Activated naive CD4-positive, alpha-beta T cell treated with anti-CD3 and anti-CD28 coated beads, Interleukin-2, amount 50 U/mL, for 24 hours (primary cell): ENCODE measurements at regions not wholly inside any gene's neighbourhood (a gene's known extent, or its start where the extent isn't known, plus 50 kb on each side); places are given as distances from the start of the nearest gene placed in this dataset.

Source experiments
- H3K27ac Mint-ChIP-seq: one replicate; pipeline ENCODE4 v1.8.0; 2021; ENCODE audit warnings: mild to moderate bottlenecking, mixed read lengths
- H3K27me3 Mint-ChIP-seq: one replicate; pipeline ENCODE4 v1.8.0; 2021; ENCODE audit warnings: mixed read lengths
- H3K36me3 Mint-ChIP-seq: one replicate; pipeline ENCODE4 v1.8.0; 2021; ENCODE audit warnings: mixed read lengths
- H3K4me1 Mint-ChIP-seq: one replicate; pipeline ENCODE4 v1.8.0; 2021; ENCODE audit warnings: mixed read lengths
- H3K4me3 Mint-ChIP-seq: one replicate; pipeline ENCODE4 v1.8.0; 2021; ENCODE audit warnings: mild to moderate bottlenecking, mixed read lengths
- H3K9me3 Mint-ChIP-seq: one replicate; pipeline ENCODE4 v1.8.0; 2021; ENCODE audit warnings: mixed read lengths

DNA sequence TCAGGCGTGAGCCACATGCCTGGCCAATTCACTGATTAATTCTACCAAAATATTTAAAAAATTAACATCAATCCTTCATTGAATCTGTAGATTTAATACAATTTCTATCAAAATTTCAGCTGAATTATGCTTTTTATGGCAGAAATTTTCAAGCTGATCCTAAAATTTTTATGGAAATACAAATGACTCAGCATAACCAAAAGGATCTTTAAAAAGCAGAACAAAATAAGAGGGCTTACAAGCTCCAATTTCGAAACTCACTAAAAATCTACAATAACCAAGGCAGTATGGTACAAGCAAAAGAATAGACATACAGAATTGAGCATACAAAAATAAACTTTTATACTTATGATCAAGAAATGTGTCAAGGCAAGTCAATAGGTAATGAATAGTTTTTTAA lies 180.4 kb upstream of the CTNNB1 start:
- no peak overlapping the region for H3K27ac Mint-ChIP-seq
- no peaks in the 10 kb centered on the region for H3K4me1 Mint-ChIP-seq
- H3K9me3 Mint-ChIP-seq, result no peaks in the 10 kb centered on the region
- H3K36me3 Mint-ChIP-seq, result no peaks in the 10 kb centered on the region
- no peak overlapping the region for H3K4me3 Mint-ChIP-seq
- peaks cover 2% of the 10 kb centered on the region for H3K27me3 Mint-ChIP-seq

DNA sequence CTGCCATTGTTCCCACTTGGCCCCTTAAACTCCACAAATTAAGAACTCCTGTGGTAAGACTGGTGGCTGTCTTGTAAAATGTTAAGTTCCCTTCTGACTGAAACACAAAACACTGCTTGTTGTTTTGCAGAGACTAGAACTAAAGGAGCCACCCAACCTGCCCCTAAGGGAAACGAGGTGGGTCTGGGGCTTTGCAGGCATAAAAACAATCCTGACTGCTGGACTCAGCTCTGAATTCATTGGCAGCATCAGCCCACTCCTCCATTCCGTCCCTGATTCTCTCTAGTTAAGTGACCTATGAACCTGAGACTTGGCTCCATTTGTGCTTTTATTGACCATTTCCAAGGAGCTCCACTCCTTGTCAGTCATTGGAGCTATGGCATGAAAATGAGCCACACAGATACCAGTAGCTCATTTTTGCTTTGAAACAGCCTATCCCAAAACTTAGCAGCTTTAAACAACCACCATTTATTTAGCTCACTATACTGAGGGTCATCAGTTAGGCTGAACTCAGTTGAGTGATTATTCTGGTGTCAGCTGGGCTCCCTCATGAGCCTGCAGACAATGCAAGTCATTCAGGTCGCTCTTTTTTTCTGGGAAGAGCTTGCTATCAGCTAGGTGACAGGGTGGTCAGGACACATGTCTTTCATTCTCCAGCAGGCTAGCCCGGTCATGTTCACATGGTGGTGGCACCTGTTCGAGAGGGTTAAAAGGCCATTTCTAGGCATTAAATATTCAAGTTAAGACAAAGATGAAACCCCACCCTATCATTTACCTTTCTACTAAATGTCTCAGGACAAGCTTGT lies 175.1 kb upstream of the CTNNB1 start:
- H3K27me3 Mint-ChIP-seq, result peaks cover 2% of the 10 kb centered on the region
- no peaks in the 10 kb centered on the region for H3K4me1 Mint-ChIP-seq
- H3K4me3 Mint-ChIP-seq, result no peak overlapping the region
- no peaks in the 10 kb centered on the region for H3K9me3 Mint-ChIP-seq
- no peak overlapping the region for H3K27ac Mint-ChIP-seq
- no peaks in the 10 kb centered on the region for H3K36me3 Mint-ChIP-seq

DNA sequence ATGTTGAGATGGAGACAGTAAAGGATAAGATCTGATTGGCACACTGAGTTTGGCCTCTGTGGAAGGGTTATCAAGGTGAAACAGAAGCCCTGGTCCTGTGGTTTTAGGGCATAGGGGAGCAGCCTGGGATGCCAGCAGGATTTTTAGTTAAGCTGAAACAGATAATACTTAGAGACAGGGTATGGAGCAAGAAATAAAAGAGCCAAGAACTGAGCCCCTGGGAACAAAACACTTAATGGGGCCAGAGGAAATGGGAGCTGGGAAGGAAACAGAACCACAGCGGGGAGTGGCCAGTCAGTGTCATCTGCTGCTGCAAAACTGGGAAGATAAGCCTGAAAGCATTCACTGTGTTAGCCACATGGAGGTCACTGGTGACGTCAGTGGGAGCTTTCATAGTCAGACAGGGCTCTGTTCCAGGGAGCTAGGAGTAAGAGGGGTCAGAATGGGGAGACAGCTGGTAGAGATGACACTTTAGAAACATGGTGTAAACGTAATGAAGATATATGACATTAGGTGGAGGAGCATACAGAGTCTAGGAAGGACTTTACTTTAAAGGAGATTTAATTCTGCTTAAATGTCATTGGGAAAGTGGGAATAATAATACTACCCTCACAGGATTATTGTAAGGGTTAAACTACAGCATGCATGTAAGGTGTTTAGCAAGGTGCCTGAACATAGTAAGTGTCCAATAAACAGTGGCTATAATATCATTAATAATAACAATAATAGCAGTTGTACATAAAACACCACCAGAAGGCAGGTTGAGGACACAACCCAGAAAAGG lies 172.7 kb upstream of the CTNNB1 start:
- H3K27me3 Mint-ChIP-seq, result no peaks in the 10 kb centered on the region
- H3K27ac Mint-ChIP-seq, result no peak overlapping the region
- H3K4me1 Mint-ChIP-seq, result no peaks in the 10 kb centered on the region

DNA sequence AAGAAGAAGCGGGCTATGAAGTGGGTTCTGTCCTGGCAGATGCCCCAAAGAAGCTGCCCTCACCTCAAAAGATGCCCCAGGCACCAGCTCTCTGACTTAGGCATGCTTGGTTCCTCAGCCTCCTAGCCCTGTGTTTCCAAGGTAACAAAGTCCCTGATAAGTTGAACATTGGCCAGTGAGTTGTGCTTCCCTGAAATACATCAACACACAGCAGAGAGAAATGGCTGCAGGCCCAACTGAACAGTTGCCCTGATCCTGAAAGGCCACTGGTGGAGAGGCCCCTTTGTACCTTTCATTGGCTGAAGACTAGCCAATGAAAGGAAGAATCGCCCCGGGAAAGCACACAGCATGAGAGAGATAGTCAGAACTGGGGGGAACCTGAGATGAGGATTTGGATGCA lies 169.9 kb upstream of the CTNNB1 start:
- no peak overlapping the region for H3K27ac Mint-ChIP-seq
- no peaks in the 10 kb centered on the region for H3K9me3 Mint-ChIP-seq
- H3K4me1 Mint-ChIP-seq, result no peaks in the 10 kb centered on the region

More for the DNA sequence above, 172.7 kb upstream of the CTNNB1 start:
- H3K9me3 Mint-ChIP-seq, result no peaks in the 10 kb centered on the region
- no peak overlapping the region for H3K4me3 Mint-ChIP-seq
- H3K36me3 Mint-ChIP-seq, result no peaks in the 10 kb centered on the region

DNA sequence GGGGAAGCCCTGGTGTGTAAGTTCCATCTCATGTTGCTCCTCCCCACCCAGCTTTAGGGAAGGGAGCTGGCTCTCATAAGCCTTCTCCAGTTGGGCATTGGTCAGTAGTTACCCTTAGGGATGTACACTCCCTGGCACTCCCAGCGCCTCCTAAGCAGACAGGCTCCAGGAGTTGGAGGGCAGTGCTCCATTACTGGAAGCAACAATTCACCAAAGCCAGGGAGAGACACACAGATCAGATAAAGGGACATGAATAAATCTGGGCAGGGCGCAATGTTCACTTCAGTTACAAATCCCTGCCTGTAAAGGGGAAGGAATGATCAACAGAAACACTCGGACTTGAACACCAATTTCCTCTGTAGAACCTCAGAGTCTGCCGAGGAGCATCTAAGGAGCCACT lies 169.1 kb upstream of the CTNNB1 start:
- Mint-ChIP-seq H3K27me3 (no peaks in the 10 kb centered on the region), H3K4me1 (no peaks in the 10 kb centered on the region), H3K4me3 (no peak overlapping the region)

More for the DNA sequence above, 169.9 kb upstream of the CTNNB1 start:
- Mint-ChIP-seq H3K27me3 (no peaks in the 10 kb centered on the region), H3K36me3 (no peaks in the 10 kb centered on the region), H3K4me3 (no peak overlapping the region)

DNA sequence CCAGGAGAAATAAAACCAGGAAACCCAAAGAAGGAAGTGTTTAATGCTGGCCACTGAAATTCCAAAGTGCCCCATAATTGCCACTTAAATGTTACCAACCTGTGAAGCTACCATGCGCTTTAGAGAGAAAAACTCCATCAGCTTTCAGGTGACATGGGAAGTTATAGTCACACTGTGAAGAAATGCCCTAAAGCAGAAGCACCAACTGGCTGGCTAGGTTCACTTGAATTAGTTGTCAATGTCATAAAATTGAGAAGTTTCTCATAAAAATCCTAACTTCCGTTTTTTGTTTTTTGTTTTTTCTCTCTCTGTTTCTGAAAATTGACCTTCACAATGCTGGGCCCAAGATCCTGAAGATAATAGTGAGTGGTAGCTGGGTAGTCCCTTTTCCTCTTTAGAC lies 167.9 kb upstream of the CTNNB1 start:
- no peak overlapping the region for H3K27ac Mint-ChIP-seq
- no peaks in the 10 kb centered on the region for H3K4me1 Mint-ChIP-seq
- H3K9me3 Mint-ChIP-seq, result no peaks in the 10 kb centered on the region
- no peaks in the 10 kb centered on the region for H3K27me3 Mint-ChIP-seq
- no peak overlapping the region for H3K4me3 Mint-ChIP-seq
- H3K36me3 Mint-ChIP-seq, result no peaks in the 10 kb centered on the region

More for the DNA sequence above, 169.1 kb upstream of the CTNNB1 start:
- H3K27ac Mint-ChIP-seq, result no peak overlapping the region
- H3K36me3 Mint-ChIP-seq, result no peaks in the 10 kb centered on the region
- no peaks in the 10 kb centered on the region for H3K9me3 Mint-ChIP-seq

DNA sequence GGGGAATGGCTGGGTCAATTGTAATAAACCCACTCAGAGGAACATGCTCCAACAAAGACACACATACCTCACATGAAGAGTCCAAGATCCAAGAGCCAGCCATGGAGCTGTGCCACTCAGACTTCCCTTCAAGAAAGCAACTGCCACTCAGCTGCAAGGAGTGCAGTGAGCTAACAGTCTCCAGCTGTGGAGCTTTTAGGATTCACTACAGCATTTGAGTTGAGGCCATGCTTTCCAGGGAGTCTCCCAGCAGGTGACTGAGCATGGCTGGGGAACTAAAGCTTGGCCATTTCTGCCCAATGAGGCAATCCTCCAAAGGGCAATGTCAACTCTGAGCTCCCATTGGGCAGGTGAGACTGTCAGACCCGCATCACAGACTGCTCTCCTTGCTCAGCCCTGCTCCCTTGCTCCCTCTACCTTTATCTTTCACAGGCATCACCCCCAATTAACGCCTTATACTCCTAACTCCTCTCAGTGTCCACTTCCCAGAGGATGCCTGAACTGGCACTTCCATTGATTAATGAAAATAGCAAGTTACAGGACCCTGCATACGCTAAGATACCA lies 165.3 kb upstream of the CTNNB1 start:
- no peaks in the 10 kb centered on the region for H3K36me3 Mint-ChIP-seq
- no peak overlapping the region for H3K27ac Mint-ChIP-seq
- no peaks in the 10 kb centered on the region for H3K9me3 Mint-ChIP-seq
- H3K27me3 Mint-ChIP-seq, result no peaks in the 10 kb centered on the region
- H3K4me3 Mint-ChIP-seq, result no peak overlapping the region
- no peaks in the 10 kb centered on the region for H3K4me1 Mint-ChIP-seq

DNA sequence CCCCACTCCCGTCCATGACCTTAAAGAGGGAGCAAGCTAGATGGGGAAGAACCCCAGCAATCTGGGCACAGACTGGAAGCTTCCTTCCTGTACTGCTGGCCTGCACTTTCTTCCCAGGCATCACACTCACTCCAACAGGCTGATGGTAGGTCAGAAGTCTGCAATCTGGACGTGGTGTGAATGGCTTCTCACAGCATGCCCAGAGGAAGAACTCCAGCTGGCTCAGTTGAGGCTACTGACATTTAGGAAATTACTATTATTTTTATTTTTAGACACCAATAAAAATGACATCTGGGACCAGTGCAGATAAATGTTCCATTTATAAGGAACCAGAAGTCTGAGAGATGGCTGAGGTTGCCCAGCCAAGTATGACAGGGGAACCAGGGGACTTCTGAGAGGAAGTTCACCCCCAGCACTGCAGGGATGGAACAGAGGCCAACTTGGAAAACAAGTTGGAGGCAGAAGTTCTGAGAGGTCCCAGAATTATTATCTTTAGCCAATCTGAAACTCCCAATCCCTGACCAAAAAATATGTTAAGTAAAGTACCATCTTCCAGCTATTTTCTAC lies 163.8 kb upstream of the CTNNB1 start:
- Mint-ChIP-seq H3K27me3 (no peaks in the 10 kb centered on the region), H3K4me1 (no peaks in the 10 kb centered on the region), H3K9me3 (no peaks in the 10 kb centered on the region), H3K36me3 (no peaks in the 10 kb centered on the region), H3K27ac (no peak overlapping the region), H3K4me3 (no peak overlapping the region)

DNA sequence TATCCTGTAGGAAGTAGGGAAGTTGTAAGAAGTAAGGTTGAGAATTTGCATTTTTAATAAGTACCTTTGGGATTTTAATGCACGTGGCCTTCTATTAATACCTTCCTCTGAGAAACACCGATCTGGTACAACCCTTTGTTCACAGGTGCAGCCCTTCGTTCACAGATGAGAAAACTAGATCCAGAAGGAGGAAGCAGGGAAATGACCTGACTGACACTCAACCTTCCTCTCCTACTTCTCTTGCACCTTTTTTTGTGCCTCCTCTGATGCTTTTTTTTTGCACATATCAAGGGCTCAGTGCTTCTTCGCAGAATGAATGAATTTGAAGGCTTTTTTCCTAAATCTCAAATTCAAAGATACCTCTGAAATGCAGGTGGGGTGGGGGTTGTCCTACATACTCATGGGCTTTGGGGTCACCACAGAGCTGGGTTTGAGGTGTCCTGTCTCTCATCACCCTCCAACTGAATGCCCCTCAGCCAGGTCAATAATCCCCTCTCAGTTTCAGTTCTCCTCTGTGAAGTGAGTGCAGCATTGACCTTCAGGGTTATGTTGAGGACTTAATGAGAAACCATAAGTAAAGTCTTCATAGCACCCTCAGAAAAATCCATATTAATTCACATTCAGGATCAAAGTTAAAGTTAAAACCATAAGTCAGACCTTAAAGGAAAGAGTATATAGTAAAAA lies 161.5 kb upstream of the CTNNB1 start:
- Mint-ChIP-seq H3K36me3 (no peaks in the 10 kb centered on the region), H3K27me3 (no peaks in the 10 kb centered on the region), H3K4me3 (no peak overlapping the region), H3K27ac (no peak overlapping the region), H3K4me1 (no peaks in the 10 kb centered on the region), H3K9me3 (no peaks in the 10 kb centered on the region)

DNA sequence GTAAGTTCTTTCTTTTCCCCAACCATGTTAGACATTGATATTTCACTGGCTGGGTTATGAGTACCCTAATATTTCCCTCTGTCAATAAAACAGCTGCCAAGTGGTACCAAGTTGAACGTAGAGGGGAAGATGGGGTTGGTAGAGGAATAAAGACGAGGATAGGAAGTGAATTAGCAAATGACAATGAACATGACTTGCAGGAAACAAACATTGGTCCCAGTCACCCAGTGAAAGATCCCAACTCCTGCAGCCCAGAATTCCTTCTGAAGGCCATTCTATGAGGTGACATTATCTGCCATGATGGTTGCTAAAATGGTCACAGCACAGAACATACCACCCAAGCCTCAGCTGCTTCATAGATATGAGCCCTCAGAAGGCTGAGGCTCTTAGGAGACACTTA lies 159.0 kb upstream of the CTNNB1 start:
- Mint-ChIP-seq H3K4me1 (no peaks in the 10 kb centered on the region), H3K9me3 (no peaks in the 10 kb centered on the region), H3K27me3 (no peaks in the 10 kb centered on the region), H3K36me3 (no peaks in the 10 kb centered on the region), H3K4me3 (no peak overlapping the region), H3K27ac (no peak overlapping the region)

DNA sequence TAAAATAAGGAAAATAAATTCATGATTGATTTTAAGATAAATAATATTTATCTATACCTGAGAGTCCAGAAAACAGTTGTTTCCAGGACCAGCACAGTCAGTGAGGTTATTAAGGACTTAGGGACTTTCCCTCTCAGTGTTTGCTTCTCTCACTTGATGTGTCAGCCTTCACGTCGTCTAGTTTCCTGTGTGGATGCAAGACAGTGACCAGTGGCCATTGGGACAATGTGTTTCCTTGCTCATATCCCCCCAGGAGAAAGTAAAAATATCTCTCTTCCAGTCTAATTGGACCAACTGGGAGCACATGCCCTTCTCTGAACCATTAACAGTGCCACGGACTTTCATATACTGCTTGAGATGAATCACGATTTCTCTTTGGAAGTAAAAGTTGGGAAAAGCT lies 157.8 kb upstream of the CTNNB1 start:
- Mint-ChIP-seq H3K27ac (no peak overlapping the region), H3K9me3 (no peaks in the 10 kb centered on the region), H3K27me3 (no peaks in the 10 kb centered on the region), H3K4me3 (no peak overlapping the region), H3K36me3 (no peaks in the 10 kb centered on the region), H3K4me1 (no peaks in the 10 kb centered on the region)

DNA sequence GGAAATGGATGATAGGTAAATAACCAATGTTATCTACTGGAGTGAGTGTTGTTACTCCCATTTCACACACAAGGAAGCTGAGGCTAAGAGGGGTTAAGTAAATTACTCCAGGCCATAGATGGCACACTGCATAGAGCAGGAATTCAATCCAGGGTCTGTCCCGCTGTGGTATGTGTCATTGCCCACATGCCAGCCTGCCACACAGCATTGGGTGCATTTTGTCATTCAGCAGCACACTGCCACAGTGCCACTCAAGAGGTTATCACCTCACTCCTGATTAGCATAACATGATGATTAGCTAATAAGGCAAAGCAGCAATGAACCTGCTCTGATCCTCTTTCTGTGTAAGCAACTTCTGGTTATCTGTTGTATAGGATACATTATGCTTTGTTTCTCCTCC lies 157.4 kb upstream of the CTNNB1 start:
- Mint-ChIP-seq H3K27me3 (no peaks in the 10 kb centered on the region), H3K9me3 (no peaks in the 10 kb centered on the region), H3K36me3 (no peaks in the 10 kb centered on the region), H3K4me1 (no peaks in the 10 kb centered on the region), H3K4me3 (no peak overlapping the region), H3K27ac (no peak overlapping the region)

DNA sequence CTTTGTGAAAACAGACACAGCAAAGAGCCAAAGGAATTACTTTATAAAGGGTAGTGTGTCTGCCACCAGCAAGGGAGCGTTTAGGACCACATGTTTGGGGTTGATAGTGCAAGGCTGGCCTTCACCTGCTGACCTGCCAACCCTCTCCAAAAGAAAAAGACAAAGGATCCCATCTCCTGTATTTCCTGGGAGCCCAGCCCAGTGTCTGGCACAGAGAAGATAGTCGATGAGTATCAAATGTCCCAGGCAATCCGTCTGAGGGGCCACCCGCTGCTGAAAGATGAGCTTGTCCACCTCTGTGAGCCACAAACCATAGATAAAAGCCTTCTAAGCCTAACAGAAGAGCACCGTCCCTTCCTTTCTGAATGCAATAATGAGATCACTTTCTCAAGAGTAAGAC lies 154.8 kb upstream of the CTNNB1 start:
- H3K27ac Mint-ChIP-seq, result no peak overlapping the region

DNA sequence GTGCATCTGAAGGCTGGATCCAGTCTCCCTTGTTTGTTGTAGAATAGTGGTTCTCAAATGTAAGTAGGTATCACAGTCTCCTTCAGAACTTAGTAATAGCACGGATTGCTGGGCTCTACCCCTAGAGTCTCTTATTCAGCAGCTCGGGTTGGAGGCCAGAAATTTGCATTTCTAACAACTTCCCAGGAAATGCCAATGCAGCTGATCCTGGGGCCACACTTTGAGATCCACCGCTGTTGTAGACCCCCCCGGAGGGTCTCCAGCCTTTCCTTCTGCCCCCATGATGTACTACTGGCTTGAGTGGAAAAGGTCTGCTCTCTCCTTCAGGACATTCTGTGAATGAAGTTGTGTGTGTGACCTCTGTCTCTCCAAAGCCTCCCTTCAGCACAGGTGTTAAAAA lies 153.8 kb upstream of the CTNNB1 start:
- Mint-ChIP-seq H3K9me3 (no peaks in the 10 kb centered on the region), H3K27me3 (no peaks in the 10 kb centered on the region), H3K4me1 (no peaks in the 10 kb centered on the region), H3K27ac (no peak overlapping the region), H3K36me3 (no peaks in the 10 kb centered on the region), H3K4me3 (no peak overlapping the region)

More for the DNA sequence above, 154.8 kb upstream of the CTNNB1 start:
- no peaks in the 10 kb centered on the region for H3K4me1 Mint-ChIP-seq
- no peaks in the 10 kb centered on the region for H3K27me3 Mint-ChIP-seq
- no peaks in the 10 kb centered on the region for H3K36me3 Mint-ChIP-seq
- H3K9me3 Mint-ChIP-seq, result no peaks in the 10 kb centered on the region
- no peak overlapping the region for H3K4me3 Mint-ChIP-seq

DNA sequence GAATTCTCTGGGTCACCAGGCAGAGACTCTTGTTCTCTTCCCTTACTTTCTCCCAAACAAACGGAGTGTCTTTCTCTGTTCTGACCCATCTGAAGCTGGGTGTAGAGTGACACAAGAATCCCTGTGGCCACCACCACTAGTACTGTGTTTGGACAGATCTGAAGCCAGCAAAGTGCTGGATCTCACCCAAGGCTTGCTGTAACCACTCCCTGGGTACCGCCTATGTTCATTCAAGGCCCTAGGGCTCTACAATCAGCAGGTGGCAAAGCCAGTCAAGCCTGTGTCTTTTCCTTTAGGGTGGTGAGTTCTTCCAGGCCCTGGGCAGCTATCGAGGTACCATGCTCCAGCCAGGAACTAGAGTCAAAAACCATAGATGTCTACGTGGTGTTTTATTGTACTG lies 149.2 kb upstream of the CTNNB1 start:
- Mint-ChIP-seq H3K9me3 (no peaks in the 10 kb centered on the region), H3K27ac (no peak overlapping the region), H3K27me3 (no peaks in the 10 kb centered on the region), H3K36me3 (no peaks in the 10 kb centered on the region), H3K4me3 (no peak overlapping the region), H3K4me1 (no peaks in the 10 kb centered on the region)
